Peyer's patch (tissue), 4 donors: ENCODE measurements at regions not wholly inside any gene's neighbourhood (a gene's known extent, or its start where the extent isn't known, plus 50 kb on each side); places are given as distances from the start of the nearest gene placed in this dataset.

Experiments
- DNase-seq, 3 donors: peaks; one replicate each; pipeline ENCODE4 v3.0.0-alpha.2; 2017 to 2019
- H3K27ac ChIP-seq, 4 donors: fragments of 200-600 bp; sonication (generic); one replicate each; pipeline ENCODE4 v1.5.1; 2016 to 2019
- H3K27me3 ChIP-seq, 2 donors: fragments of 200-600 bp; sonication (generic); one replicate each; pipeline ENCODE4 v1.5.1; 2019
- H3K36me3 ChIP-seq, 3 donors: fragments of 200-600 bp; sonication (generic); one replicate each; pipeline ENCODE4 v1.5.1; 2016 to 2019
- H3K4me1 ChIP-seq, 4 donors: fragments of 200-600 bp; sonication (generic); one replicate each; pipeline ENCODE4 v1.5.1; 2016 to 2019
- H3K4me3 ChIP-seq, 4 donors: fragments of 200-600 bp; sonication (generic); 1 replicate in 3 of 4; 2 replicates in 1 of 4; pipeline ENCODE4 v1.5.1; 2016 to 2019; ENCODE audit warnings: mild to moderate bottlenecking in 1 of 4
- H3K9me3 ChIP-seq, 4 donors: fragments of 200-600 bp; sonication (generic); one replicate each; pipeline ENCODE4 v1.5.1; 2016 to 2019; ENCODE audit warnings: mild to moderate bottlenecking in 1 of 4
- POLR2A ChIP-seq, 2 donors: fragments of 450-650 bp; IDR thresholded peaks; one replicate each; pipeline ENCODE4 v1.5.1; 2017; ENCODE audit warnings: antibody characterized with exemption in 2 of 2, mild to moderate bottlenecking in 2 of 2, moderate library complexity in 2 of 2
- TF ChIP-seq, protein P1 (sequence below), 6 experiments: fragments of 450-650 bp in 4 of 6; fragments of 200-600 bp in 2 of 6; sonication (generic) in 1 of 6; IDR thresholded peaks; one replicate each; pipeline ENCODE4 v1.5.1; 2017 to 2019; ENCODE audit warnings: antibody characterized with exemption in 6 of 6, mild to moderate bottlenecking in 3 of 6, moderate library complexity in 1 of 6

- DNase-seq: no peak
- TF ChIP-seq, protein P1, sequence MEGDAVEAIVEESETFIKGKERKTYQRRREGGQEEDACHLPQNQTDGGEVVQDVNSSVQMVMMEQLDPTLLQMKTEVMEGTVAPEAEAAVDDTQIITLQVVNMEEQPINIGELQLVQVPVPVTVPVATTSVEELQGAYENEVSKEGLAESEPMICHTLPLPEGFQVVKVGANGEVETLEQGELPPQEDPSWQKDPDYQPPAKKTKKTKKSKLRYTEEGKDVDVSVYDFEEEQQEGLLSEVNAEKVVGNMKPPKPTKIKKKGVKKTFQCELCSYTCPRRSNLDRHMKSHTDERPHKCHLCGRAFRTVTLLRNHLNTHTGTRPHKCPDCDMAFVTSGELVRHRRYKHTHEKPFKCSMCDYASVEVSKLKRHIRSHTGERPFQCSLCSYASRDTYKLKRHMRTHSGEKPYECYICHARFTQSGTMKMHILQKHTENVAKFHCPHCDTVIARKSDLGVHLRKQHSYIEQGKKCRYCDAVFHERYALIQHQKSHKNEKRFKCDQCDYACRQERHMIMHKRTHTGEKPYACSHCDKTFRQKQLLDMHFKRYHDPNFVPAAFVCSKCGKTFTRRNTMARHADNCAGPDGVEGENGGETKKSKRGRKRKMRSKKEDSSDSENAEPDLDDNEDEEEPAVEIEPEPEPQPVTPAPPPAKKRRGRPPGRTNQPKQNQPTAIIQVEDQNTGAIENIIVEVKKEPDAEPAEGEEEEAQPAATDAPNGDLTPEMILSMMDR (IDR thresholded peaks at IDR 0.05): no peak
- TF ChIP-seq POLR2A (IDR thresholded peaks at IDR 0.05): no peak
- H3K27ac ChIP-seq: no peak overlapping the region
- H3K9me3 ChIP-seq: no peaks in the 10 kb centered on the region
- no peak overlapping the region for H3K4me3 ChIP-seq
- no peaks in the 10 kb centered on the region for H3K27me3 ChIP-seq
- H3K4me1 ChIP-seq: no peaks in the 10 kb centered on the region
- H3K36me3 ChIP-seq: no peaks in the 10 kb centered on the region
Observed at GRCh38 chr2:2448178-2448577, 117.1 kb upstream of the MYT1L start.

- Histone ChIP-seq H3K4me1 (no peaks in the 10 kb centered on the region), H3K9me3 (peaks cover 0 to 5% (median 0%) of the 10 kb centered on the region in 4 donors), H3K27ac (no peak overlapping the region), H3K27me3 (no peaks in the 10 kb centered on the region), H3K4me3 (no peak overlapping the region), H3K36me3 (no peaks in the 10 kb centered on the region)
- DNase-seq: no peak
- TF ChIP-seq, protein P1 (IDR thresholded peaks at IDR 0.05): no peak
- TF ChIP-seq POLR2A (IDR thresholded peaks at IDR 0.05): no peak
Observed at GRCh38 chr2:2422621-2423020, 91.5 kb upstream of the MYT1L start.

- no peak overlapping the region for H3K27ac ChIP-seq
- H3K36me3 ChIP-seq: no peaks in the 10 kb centered on the region
- H3K4me1 ChIP-seq: no peaks in the 10 kb centered on the region
- no peaks in the 10 kb centered on the region for H3K9me3 ChIP-seq
- TF ChIP-seq POLR2A (IDR thresholded peaks at IDR 0.05): no peak
- TF ChIP-seq, protein P1 (IDR thresholded peaks at IDR 0.05): no peak
- DNase-seq: no peak
- H3K4me3 ChIP-seq: no peak overlapping the region
- H3K27me3 ChIP-seq: no peaks in the 10 kb centered on the region
Observed at GRCh38 chr2:2413525-2413924, 82.5 kb upstream of the MYT1L start.

DNA sequence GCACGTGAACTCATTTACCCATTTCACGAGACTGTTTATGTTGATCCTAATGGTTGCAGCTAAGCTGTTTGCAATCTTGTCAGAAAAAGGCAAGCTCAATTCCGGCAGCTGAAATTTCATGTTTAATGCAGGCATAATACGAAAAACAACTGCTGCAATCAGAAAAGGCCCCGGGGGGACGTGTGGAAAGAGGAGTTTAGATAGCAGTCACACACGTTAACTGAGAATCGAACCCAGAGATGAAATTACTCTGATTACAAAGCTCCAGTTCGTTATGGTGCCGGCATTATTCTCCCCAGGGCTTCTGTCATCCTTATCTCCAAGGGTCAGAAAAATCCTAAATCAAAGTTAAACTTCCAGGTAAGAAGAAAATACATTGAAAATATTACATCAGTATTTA lies 79.9 kb upstream of the MYT1L start:
- no peak for DNase-seq
- no peak overlapping the region for H3K4me3 ChIP-seq
- TF ChIP-seq, protein P1 (IDR thresholded peaks at IDR 0.05): no peak
- no peak for TF ChIP-seq POLR2A (IDR thresholded peaks at IDR 0.05)
- no peaks in the 10 kb centered on the region for H3K27me3 ChIP-seq
- no peak overlapping the region for H3K27ac ChIP-seq
- H3K9me3 ChIP-seq: no peaks in the 10 kb centered on the region
- H3K36me3 ChIP-seq: no peaks in the 10 kb centered on the region
- H3K4me1 ChIP-seq: no peaks in the 10 kb centered on the region

GRCh38 chr2:2409481-2409880 lies 78.4 kb upstream of the MYT1L start:
- DNase-seq: no peak
- no peak overlapping the region for H3K27ac ChIP-seq
- no peaks in the 10 kb centered on the region for H3K27me3 ChIP-seq
- peaks cover 0 to 4% (median 0%) of the 10 kb centered on the region in 4 donors for H3K9me3 ChIP-seq
- no peak for TF ChIP-seq POLR2A (IDR thresholded peaks at IDR 0.05)
- H3K4me3 ChIP-seq: no peak overlapping the region
- H3K36me3 ChIP-seq: no peaks in the 10 kb centered on the region
- H3K4me1 ChIP-seq: no peaks in the 10 kb centered on the region

- no peak for DNase-seq
- Histone ChIP-seq H3K9me3 (peaks cover 0 to 4% (median 0%) of the 10 kb centered on the region in 4 donors), H3K4me1 (no peaks in the 10 kb centered on the region), H3K36me3 (no peaks in the 10 kb centered on the region), H3K27ac (no peak overlapping the region), H3K4me3 (no peak overlapping the region), H3K27me3 (no peaks in the 10 kb centered on the region)
- no peak for TF ChIP-seq POLR2A (IDR thresholded peaks at IDR 0.05)
- TF ChIP-seq, protein P1 (IDR thresholded peaks at IDR 0.05): no peak
Observed at GRCh38 chr2:2405780-2406179, 74.7 kb upstream of the MYT1L start.
